Glomerular visceral epithelial cell (primary cell): ENCODE measurements at regions not wholly inside any gene's neighbourhood (a gene's known extent, or its start where the extent isn't known, plus 50 kb on each side); places are given as distances from the start of the nearest gene placed in this dataset.

ENCODE experiments used
- DNase-seq: peaks from one replicate; pipeline ENCODE4 v3.0.0-alpha.2; 2016; ENCODE audit errors: extremely low spot score

DNA sequence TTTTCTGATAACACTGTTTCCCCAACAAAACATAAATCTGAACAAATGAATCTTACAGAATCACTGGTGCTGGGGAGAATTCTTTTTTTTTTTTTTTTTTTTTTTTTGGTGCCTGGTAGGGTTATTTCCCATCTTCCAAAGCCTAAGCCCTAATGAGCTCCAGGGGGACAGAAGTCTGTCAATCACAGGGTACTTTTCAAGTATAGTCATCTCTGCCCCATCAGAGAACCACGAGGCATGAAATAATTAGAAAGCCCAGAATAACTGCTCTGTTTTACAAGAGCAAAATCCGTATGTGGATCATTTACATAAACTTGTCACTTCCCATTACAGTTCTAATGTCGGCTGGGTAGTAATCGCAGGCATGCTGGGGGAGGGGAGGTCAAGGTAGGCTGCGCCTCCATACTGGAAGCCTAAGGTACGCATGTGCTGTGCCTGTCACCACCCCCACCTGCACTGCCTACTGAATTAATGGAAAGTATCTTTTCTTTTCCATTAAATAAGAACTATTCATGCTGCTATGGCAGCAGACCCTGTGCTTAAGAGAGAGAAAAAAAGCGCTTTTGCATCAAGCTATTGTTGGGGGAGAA is 164.7 kb upstream of the LEF1 start:
- DNase-seq = no peak

GRCh38 chr4:108331905-108332632 is 163.3 kb upstream of the LEF1 start:
- no peak for DNase-seq

- no peak for DNase-seq
Measured at GRCh38 chr4:108328383-108328732, 159.6 kb upstream of the LEF1 start.

- no peak for DNase-seq
Measured at GRCh38 chr4:108327642-108328382, 159.1 kb upstream of the LEF1 start.

DNA sequence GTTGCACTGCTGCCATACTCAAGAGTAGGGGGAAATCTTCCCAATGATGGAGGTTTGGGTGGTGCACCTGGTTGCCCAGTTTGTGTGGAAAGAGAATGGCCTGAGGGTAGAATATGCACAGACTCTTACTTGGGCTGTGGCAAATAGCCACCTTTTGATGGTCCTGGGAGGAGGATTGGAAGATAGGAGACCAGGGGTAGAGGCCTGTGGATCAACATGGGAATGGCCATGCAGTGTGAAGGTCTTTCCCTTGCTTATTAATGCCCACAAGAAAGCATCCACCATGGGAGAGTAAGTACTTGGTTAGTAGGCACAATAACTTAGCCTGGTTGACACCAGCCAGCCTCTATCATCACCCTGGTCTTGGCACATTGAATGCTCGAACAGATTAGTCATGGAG is 156.8 kb upstream of the LEF1 start:
- DNase-seq = no peak

- DNase-seq = no peak
Measured at GRCh38 chr4:108324450-108324849, 155.7 kb upstream of the LEF1 start.

- DNase-seq = no peak
Measured at GRCh38 chr4:108322497-108322896, 153.8 kb upstream of the LEF1 start.

DNA sequence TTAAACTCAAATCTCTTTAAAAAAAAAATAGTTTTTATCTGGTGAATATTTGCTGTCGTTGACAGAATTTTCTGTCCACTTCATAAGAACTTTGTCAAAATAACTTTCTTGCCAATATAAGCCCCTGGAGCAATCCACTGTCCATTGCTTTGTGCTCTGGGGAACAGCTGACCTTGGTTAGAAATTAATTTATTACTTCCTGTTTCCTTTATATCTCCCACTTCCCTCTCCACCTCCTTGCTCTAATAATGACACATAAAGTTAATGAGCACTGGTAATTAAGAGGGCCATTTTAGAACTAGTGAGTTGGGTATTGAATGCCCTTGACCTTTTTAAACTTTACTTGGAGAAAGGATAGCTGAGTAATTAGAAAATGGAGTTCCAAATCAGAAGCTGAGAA is 151.3 kb upstream of the LEF1 start:
- no peak for DNase-seq

GRCh38 chr4:108317377-108317776 is 148.6 kb upstream of the LEF1 start:
- no peak for DNase-seq

GRCh38 chr4:108315694-108316093 is 147.0 kb upstream of the LEF1 start:
- no peak for DNase-seq

GRCh38 chr4:108314900-108315589 is 146.3 kb upstream of the LEF1 start:
- no peak for DNase-seq

- DNase-seq = no peak
Measured at GRCh38 chr4:108313546-108314339, 145.0 kb upstream of the LEF1 start.

DNA sequence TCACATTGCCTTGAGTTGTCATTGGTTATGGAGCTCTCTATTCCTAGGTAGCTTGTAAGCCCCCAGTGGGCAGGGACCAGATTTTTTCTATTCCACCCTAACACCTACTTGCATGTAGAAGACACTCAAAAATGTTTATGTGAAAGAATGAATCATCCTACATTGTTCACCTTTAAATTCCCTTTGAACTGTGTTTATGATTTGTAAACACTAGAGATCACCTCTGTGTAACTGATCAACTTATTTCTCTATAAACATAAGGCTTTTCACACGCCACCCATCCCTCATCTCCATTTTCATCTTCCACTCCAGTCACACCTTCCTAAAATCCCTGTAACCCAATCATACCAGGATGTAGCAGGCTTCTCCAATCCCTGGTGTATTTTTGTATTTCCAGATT is 142.6 kb upstream of the LEF1 start:
- no peak for DNase-seq

- peak; percentile 25 for DNase-seq
Measured at GRCh38 chr4:108303488-108304177, 134.9 kb upstream of the LEF1 start.

- no peak for DNase-seq
Measured at GRCh38 chr4:108301545-108302251, 133.0 kb upstream of the LEF1 start.

DNA sequence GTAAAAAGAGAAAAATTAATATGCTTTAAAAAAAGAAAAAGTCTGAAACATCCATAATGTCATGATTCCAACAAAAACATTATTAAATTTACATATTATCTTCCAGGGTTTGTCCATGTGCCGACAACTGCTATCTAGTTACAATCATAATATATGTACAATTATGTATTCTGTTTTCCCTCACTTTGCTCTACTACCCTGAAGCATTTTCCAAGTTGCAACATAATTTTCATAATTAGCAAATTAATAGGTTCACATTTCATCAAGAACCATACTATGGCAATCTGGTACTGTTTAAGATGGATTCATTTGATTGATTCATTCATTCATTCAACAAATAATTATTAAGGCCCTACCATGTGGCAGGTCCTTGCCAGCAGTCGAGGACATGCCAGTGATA is 128.9 kb upstream of the LEF1 start:
- no peak for DNase-seq

DNA sequence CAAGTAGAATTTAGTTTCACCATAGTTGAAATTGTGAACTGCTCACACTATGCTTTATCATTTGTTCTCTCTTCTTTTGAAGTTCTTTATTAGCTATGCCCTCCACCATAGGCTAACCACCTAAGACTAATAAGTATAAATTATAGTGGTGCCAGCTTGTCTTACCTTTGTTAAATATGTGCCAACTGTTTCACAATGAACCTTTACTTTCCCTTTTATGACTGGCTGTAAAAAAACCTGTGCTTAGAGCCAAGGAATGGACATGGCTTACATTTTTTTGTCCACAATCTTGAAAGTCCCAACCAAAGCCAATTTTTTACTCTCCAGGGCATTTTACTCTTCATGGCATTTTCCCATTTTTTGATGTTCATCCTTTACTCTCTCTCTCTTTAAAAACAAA is 123.5 kb upstream of the LEF1 start:
- no peak for DNase-seq

GRCh38 chr4:108291137-108291536 is 122.4 kb upstream of the LEF1 start:
- no peak for DNase-seq

DNA sequence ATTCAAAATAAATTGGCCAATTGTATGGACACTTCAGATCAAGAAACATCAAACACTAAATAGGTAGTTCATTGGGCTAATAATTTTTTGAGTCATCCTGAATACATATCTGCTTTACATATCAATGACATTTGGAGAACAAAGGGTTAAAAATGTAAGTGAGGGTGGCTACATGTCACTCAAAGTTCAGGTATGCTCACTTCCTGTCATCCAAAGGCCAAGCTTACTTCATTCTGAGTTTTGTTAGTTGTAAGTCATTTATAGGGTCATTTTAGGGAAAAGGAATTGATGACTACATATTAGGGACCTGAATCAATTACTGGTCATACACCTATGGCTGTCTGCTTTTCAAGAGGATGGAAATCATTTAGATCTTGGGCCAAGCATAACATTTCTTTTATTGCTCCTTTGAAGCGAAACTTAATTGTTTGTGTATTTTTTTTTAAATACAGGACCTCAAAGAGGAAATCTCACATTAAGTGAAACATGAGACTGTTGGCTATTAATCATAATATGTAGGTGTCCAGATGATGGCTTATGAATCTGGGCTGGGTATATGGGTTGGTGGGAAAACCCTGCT is 119.2 kb upstream of the LEF1 start:
- no peak for DNase-seq

GRCh38 chr4:108280072-108280471 is 111.3 kb upstream of the LEF1 start:
- no peak for DNase-seq
